Activated T-cell treated with anti-CD3 and anti-CD28 coated beads, Interleukin-2, amount 50 U/mL, for 72 hours (primary cell): ENCODE measurements at regions not wholly inside any gene's neighbourhood (a gene's known extent, or its start where the extent isn't known, plus 50 kb on each side); places are given as distances from the start of the nearest gene placed in this dataset.

ENCODE experiments used
- ATAC-seq, 2 donors: fragments of 150-1000 bp; cut with Tn5 transposase; replicated peaks in 1 of 2; 2 replicates each; pipeline ENCODE4 v1.10.0; 2021; ENCODE audit warnings: moderate library complexity in 2 of 2, mild to moderate bottlenecking in 1 of 2
- DNase-seq, 2 donors: peaks; one replicate each; pipeline ENCODE4 v3.0.0; 2021 to 2022; ENCODE audit warnings: mixed read lengths in 1 of 2
- H3K27ac Mint-ChIP-seq: one replicate; pipeline ENCODE4 v1.8.0; 2022; ENCODE audit warnings: mild to moderate bottlenecking, moderate library complexity, mixed read lengths
- H3K27me3 Mint-ChIP-seq: one replicate; pipeline ENCODE4 v1.8.0; 2022; ENCODE audit warnings: low read depth, mixed read lengths
- H3K36me3 Mint-ChIP-seq, 2 donors: one replicate each; pipeline ENCODE4 v1.8.0; 2022; ENCODE audit warnings: mixed read lengths in 2 of 2, mild to moderate bottlenecking in 1 of 2; ENCODE audit not compliant: insufficient read depth in 2 of 2
- H3K4me1 Mint-ChIP-seq: one replicate; pipeline ENCODE4 v1.8.0; 2022; ENCODE audit warnings: low read depth, mixed read lengths
- H3K4me3 Mint-ChIP-seq, 2 donors: one replicate each; pipeline ENCODE4 v1.8.0; 2022; ENCODE audit warnings: mild to moderate bottlenecking in 2 of 2, mixed read lengths in 2 of 2, moderate library complexity in 2 of 2
- H3K9me3 Mint-ChIP-seq, 2 donors: one replicate each; pipeline ENCODE4 v1.8.0; 2022; ENCODE audit warnings: mixed read lengths in 2 of 2

DNA sequence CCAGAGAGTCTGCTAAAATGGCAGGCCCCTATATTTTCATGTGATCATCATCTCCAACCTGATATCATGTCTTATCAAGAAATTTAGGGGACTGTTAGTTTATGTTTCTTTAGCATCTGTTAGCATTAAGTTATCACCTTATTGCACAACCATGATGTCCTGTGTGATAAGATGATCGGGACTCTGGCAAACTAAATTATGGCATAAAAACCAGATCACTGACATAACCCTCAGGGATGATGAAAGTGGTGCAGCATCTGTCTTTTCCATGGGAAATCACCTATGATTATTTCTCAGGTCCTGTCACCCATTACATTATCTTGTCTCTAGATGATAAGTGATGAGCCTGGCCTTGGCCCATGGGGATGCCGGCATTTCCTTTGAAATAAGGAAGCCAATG is 458.6 kb upstream of the DCC start:
- peaks cover 0 to 4% of the 10 kb centered on the region in 2 donors for H3K9me3 Mint-ChIP-seq
- ATAC-seq (no peak), DNase-seq (no peak)
- H3K27me3 Mint-ChIP-seq, result no peaks in the 10 kb centered on the region
- H3K4me1 Mint-ChIP-seq, result no peaks in the 10 kb centered on the region
- H3K4me3 Mint-ChIP-seq, result no peak overlapping the region
- H3K36me3 Mint-ChIP-seq, result no peaks in the 10 kb centered on the region
- no peak overlapping the region for H3K27ac Mint-ChIP-seq

DNA sequence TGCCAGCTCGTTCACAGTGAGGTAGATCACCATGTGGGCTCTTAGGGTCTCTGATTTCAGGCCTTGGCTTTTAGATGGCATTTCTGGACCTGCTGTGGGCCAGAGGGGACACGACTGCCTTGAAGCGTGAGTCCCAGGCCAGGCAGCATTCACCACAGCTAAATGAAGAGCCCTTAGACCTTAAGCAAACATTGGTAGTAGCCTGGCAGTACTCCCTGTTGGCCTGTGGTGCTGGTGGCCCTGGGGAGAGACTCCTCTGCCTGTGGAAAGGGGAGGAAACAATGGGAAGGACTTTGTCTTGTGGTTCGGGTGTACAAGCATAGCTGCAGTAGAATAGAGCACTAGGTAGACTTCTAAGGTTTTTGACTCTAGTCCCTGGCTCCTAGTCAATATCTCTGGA is 456.0 kb upstream of the DCC start:
- no peak for DNase-seq
- H3K27ac Mint-ChIP-seq, result no peak overlapping the region
- H3K4me3 Mint-ChIP-seq, result no peak overlapping the region
- no peaks in the 10 kb centered on the region for H3K4me1 Mint-ChIP-seq
- H3K27me3 Mint-ChIP-seq, result no peaks in the 10 kb centered on the region
- H3K36me3 Mint-ChIP-seq, result no peaks in the 10 kb centered on the region
- H3K9me3 Mint-ChIP-seq, result peaks cover 1 to 2% of the 10 kb centered on the region in 2 donors
- no peak for ATAC-seq

DNA sequence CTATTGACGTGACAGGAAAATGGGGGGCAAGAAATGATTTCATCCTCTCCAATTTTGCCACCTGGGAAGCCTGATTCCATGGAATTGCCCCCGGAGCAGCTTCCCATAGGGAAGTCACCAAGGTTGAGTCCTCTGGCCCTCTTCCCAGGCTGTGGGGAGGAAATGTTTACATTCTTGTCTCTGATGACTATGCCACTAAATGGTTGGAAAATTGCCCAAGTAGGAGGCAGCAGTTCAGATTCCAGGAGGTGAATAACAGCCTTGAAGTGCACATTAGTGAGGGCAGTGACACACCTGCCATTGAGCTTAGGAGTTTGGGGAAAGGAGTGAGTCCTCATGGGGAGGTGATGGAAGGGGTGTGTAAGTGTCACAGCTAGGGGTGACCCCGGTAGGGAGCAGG is 449.2 kb upstream of the DCC start:
- Mint-ChIP-seq H3K9me3 (peaks cover 2 to 4% of the 10 kb centered on the region in 2 donors), H3K4me3 (no peak overlapping the region), H3K36me3 (no peaks in the 10 kb centered on the region), H3K27me3 (no peaks in the 10 kb centered on the region), H3K4me1 (no peaks in the 10 kb centered on the region), H3K27ac (no peak overlapping the region)
- no peak for ATAC-seq
- no peak for DNase-seq

DNA sequence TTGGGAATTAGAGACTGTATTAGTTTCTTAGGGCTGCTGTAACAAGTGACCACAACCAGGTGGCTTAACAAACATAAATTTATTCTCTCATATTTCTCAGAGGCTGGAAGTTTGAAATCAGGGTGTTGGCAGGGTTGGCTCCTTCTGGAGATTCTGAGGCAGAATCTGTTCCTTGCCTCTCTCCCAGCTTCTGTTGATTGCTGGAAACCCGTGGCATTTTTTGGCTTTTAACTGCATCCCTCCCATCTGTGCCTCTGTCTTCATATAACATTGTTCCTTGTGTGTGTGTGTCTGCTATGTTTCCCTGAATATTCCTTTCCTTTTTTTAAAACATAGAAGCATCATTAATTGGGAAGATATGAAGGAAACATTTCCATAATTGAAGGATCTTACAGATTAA is 448.1 kb upstream of the DCC start:
- ATAC-seq, result no peak
- DNase-seq, result no peak
- H3K9me3 Mint-ChIP-seq, result peaks cover 2 to 4% of the 10 kb centered on the region in 2 donors
- no peaks in the 10 kb centered on the region for H3K27me3 Mint-ChIP-seq
- H3K4me3 Mint-ChIP-seq, result no peak overlapping the region
- no peaks in the 10 kb centered on the region for H3K4me1 Mint-ChIP-seq
- H3K36me3 Mint-ChIP-seq, result no peaks in the 10 kb centered on the region
- H3K27ac Mint-ChIP-seq, result no peak overlapping the region

DNA sequence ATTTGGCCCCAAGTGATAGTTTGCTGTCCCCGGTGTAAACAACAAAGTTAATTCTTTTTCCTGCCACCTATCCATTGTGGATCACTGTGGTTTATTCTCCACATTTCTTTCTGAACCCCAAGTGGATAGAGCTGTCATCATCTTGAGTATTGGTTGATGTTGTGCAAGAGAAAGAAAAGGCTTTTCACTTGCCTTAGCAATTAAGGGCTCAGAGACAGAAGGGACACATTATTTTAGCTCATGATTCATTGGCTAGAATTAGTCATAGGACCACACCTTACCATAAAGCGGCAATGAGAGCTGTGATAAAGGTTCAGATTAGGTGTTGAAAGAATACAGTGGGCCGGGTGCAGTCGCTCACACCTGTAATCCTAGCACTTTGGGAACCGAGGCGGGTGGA is 442.1 kb upstream of the DCC start:
- Mint-ChIP-seq H3K27ac (no peak overlapping the region), H3K4me3 (no peak overlapping the region), H3K27me3 (no peaks in the 10 kb centered on the region), H3K4me1 (no peaks in the 10 kb centered on the region), H3K9me3 (peaks cover 3 to 4% of the 10 kb centered on the region in 2 donors), H3K36me3 (no peaks in the 10 kb centered on the region)
- no peak for DNase-seq
- no peak for ATAC-seq

DNA sequence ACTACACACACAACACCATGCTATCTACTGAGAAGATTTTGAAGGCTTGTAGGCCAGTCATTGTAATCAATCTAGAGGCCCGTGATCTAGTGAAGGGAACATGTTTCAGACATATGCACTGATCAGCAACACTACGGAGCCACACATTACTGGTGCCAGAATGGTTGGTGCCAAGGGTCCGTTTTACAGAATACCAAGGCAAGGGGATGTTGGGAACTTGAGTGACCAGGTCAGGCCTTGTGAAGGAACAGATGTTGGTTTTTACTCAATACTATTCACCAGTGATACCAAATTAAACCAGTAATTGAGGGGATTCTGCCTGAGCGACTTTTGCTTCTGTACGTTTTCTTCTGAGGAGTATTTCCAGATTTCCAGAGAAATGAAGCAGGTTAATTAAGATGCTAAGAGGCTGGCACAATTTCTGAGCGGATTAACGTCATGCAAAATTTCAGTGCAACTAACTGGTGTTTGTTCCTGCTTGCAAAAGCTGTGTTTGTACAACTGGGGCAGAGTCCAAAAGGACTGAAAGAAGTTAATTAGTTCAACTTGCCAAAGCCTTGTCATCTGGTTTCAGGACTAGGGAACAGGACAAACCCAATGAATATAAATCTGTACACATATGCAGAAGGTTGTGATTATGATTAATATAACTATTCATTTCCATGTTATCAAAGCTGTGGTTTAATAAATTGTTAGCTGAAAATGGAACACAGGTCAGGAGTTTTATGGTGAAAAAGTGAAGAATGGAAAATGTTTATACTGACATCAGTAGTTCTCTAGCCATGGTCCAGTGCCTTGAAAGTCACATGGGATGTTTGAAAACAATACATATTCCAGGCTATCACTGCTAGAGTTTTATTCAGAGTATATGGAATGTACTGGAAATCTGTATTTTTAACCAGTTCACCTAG is 432.1 kb upstream of the DCC start:
- H3K4me3 Mint-ChIP-seq, result no peak overlapping the region
- ATAC-seq, result no peak
- peaks cover 0 to 2% of the 10 kb centered on the region in 2 donors for H3K9me3 Mint-ChIP-seq
- DNase-seq, result no peak
- no peaks in the 10 kb centered on the region for H3K4me1 Mint-ChIP-seq
- H3K27ac Mint-ChIP-seq, result no peak overlapping the region
- no peaks in the 10 kb centered on the region for H3K27me3 Mint-ChIP-seq
- peaks cover 0 to 2% of the 10 kb centered on the region in 2 donors for H3K36me3 Mint-ChIP-seq

DNA sequence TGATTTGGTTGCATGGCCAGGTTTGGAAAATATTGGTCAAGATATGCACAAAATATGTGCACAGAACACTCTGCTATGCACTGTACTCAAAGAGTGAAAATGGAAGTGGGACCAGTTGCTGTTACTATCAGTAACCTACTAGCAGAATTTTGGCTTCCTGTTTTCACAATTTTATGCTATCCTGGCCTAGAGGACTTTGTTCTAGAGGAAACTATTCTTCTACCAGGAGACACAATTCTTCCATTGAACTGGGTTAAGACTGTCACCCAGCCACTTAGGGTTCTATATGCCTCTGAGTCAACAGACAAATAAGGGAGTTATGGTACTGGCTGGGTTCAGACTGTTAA is 431.4 kb upstream of the DCC start:
- no peak for ATAC-seq
- Mint-ChIP-seq H3K27me3 (no peaks in the 10 kb centered on the region), H3K9me3 (peaks cover 0 to 2% of the 10 kb centered on the region in 2 donors), H3K36me3 (peaks cover 0 to 2% of the 10 kb centered on the region in 2 donors), H3K4me1 (no peaks in the 10 kb centered on the region), H3K4me3 (no peak overlapping the region), H3K27ac (no peak overlapping the region)
- no peak for DNase-seq

DNA sequence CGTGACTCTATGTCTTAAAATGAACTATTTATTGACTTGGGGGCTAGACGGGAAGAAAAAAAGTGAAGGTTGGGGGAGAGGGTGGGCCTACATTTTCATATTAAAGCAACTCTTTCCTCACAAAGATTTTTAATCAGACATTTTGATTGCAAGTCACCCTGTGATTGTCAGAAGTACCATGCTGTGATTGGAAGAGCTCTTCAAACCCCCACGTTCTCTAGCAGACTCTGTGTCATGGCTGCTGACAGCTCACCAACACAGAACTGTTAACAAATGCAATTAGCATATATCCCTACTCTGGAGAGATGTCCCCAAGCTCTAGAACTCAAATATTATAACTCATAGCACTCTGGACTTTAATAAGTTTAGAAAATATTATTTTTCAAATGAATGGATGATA is 428.4 kb upstream of the DCC start:
- ATAC-seq, result no peak
- H3K9me3 Mint-ChIP-seq, result no peaks in the 10 kb centered on the region

DNA sequence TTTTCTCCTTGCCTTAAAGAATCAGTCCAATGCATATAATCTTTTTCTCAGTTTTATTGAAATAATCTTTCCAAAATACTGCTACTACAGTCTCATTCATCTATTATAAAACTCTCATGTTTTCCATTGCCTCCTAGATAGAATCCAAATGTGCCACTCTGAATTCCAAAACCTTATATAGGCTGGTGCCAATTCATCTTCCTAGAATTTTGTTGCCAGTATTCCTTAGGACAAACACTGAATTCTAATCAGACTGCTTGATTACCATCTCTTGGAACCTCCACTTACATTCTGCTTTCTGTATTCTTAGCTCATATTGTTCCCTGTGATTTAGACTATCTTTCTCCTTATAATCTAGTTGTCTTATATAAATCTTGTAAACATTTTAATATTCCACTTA is 427.6 kb upstream of the DCC start:
- Mint-ChIP-seq H3K4me3 (no peak overlapping the region), H3K27me3 (no peaks in the 10 kb centered on the region), H3K27ac (no peak overlapping the region), H3K4me1 (no peaks in the 10 kb centered on the region), H3K9me3 (no peaks in the 10 kb centered on the region), H3K36me3 (no peaks in the 10 kb centered on the region)
- ATAC-seq, result no peak
- DNase-seq, result no peak

More for the DNA sequence above, 428.4 kb upstream of the DCC start:
- H3K36me3 Mint-ChIP-seq, result no peaks in the 10 kb centered on the region
- H3K27ac Mint-ChIP-seq, result no peak overlapping the region
- H3K27me3 Mint-ChIP-seq, result no peaks in the 10 kb centered on the region
- no peak for DNase-seq
- no peak overlapping the region for H3K4me3 Mint-ChIP-seq
- no peaks in the 10 kb centered on the region for H3K4me1 Mint-ChIP-seq

DNA sequence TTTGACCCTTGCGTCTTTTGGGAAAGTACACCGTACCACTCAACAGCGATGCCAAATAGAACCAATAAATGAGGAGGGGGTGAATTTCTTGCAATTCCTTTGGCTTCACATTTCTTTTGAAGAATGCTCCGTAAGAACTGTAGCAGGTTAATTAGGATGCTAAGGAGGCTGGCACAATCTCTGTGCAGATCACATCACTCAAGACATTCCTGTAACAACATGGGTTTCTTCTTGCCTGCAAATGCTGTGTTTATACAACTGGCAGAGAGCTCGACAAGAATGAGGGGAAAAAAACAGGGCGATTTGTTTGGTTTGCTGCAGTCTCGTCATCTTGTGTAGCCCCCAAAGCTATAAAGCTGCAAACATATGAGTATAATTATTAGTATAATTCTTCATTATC is 424.8 kb upstream of the DCC start:
- no peaks in the 10 kb centered on the region for H3K27me3 Mint-ChIP-seq
- H3K27ac Mint-ChIP-seq, result no peak overlapping the region
- H3K4me1 Mint-ChIP-seq, result no peaks in the 10 kb centered on the region
- H3K9me3 Mint-ChIP-seq, result peaks cover 0 to 2% of the 10 kb centered on the region in 2 donors
- DNase-seq (no peak), ATAC-seq (no peak)
- H3K36me3 Mint-ChIP-seq, result no peaks in the 10 kb centered on the region
- no peak overlapping the region for H3K4me3 Mint-ChIP-seq

DNA sequence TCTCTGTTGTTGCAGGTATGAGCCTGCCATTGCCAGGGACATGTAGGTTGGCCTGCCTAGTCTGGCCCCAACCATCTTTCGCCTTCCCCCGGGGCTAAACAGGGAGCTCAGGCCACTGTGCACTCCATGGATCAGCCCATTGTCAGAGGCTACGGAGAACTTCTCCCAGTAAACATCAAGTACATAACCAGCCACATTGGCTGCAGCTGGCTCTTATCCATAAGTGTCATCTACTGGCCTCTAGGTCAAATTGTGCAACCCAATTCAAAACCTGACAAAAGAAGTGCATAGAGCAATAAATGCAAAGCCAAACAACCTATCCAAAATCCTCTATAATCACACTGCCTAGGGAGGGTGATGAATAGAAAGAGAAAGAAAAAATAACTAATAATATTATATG is 418.1 kb upstream of the DCC start:
- Mint-ChIP-seq H3K36me3 (no peaks in the 10 kb centered on the region), H3K4me1 (no peaks in the 10 kb centered on the region), H3K4me3 (no peak overlapping the region), H3K9me3 (peaks cover 5% of the 10 kb centered on the region in 2 donors), H3K27ac (no peak overlapping the region), H3K27me3 (no peaks in the 10 kb centered on the region)
- DNase-seq (no peak), ATAC-seq (no peak)

DNA sequence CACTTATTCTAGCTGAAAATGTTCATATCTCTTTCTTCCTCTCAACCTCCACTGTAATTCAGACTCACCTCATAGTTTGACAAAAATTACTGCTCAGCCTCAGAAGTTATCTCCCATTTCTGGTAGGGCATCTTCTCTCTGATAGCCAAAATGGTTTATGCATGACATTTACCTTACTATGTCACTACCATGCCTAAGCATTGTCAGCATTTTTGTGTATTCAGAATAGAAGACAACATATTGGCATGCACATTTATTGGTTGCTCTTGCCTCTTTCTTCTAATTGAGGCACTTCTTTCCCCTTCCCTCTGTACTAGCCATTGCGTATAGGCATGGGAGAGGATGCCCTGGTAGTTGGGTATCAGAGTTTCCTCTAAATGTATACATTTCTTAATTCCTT is 406.1 kb upstream of the DCC start:
- peak overlapping the region; percentile 12 for H3K27ac Mint-ChIP-seq
- no peaks in the 10 kb centered on the region for H3K4me1 Mint-ChIP-seq
- H3K36me3 Mint-ChIP-seq, result no peaks in the 10 kb centered on the region

DNA sequence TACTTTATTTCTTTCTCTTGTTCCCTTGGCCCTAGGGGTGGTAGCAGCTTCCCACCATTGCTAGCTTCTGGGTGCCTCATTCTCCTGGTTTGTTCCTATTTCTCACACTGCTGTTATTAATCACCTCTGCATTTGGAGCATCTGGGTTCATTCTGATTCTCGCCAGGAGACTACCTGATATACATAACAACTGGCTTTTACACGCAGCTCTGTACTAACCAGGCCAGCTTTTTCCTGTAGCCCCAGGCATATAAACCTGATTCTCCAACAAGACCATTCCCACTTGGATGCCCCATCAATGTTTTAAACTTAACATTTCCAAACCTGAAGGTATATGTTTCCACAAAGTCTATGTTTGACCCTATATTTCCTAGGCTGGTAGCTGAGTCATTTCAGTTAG is 403.9 kb upstream of the DCC start:
- no peaks in the 10 kb centered on the region for H3K4me1 Mint-ChIP-seq
- H3K4me3 Mint-ChIP-seq, result no peak overlapping the region
- DNase-seq (no peak), ATAC-seq (no peak)
- H3K27me3 Mint-ChIP-seq, result no peaks in the 10 kb centered on the region
- no peak overlapping the region for H3K27ac Mint-ChIP-seq
- H3K36me3 Mint-ChIP-seq, result no peaks in the 10 kb centered on the region
- peaks cover 6 to 8% of the 10 kb centered on the region in 2 donors for H3K9me3 Mint-ChIP-seq

More for the DNA sequence above, 406.1 kb upstream of the DCC start:
- Mint-ChIP-seq H3K9me3 (peaks cover 10 to 15% of the 10 kb centered on the region in 2 donors), H3K27me3 (no peaks in the 10 kb centered on the region), H3K4me3 (no peak overlapping the region)
- no peak for ATAC-seq
- DNase-seq, result no peak

DNA sequence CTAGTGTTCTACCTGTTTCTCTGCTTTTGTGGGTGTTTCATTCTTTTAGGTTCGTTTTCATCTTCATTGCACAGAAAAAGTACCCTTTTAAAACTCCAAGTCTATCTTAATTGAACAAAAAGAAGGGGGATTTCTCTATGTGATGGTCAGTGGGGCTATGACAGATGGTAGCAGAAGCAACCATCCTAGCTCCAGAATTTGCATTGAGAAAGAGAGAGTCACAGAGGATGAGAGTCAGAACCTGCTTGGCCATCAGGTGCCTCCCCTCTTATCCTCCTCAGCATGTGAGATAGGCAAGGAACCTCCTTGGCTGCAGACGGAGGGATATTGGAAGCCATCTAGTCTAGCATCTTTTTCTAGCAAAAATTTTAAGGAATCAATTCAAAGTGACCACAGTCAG is 398.0 kb upstream of the DCC start:
- no peak overlapping the region for H3K4me3 Mint-ChIP-seq
- ATAC-seq (no peak), DNase-seq (no peak)
- no peaks in the 10 kb centered on the region for H3K4me1 Mint-ChIP-seq
- H3K9me3 Mint-ChIP-seq, result peaks cover under 1 to 2% of the 10 kb centered on the region in 2 donors
- H3K36me3 Mint-ChIP-seq, result no peaks in the 10 kb centered on the region
- no peaks in the 10 kb centered on the region for H3K27me3 Mint-ChIP-seq
- no peak overlapping the region for H3K27ac Mint-ChIP-seq
